Uterus (tissue), 3 donors: ENCODE measurements at regions not wholly inside any gene's neighbourhood (a gene's known extent, or its start where the extent isn't known, plus 50 kb on each side); places are given as distances from the start of the nearest gene placed in this dataset.

Experiments
- DNase-seq, 2 donors: peaks; one replicate each; pipeline ENCODE4 v3.0.0-alpha.2; 2019 to 2020
- H3K27ac ChIP-seq, 2 donors: fragments of 200-600 bp; sonication (generic); 1 replicate in 1 of 2; 2 replicates in 1 of 2; pipeline ENCODE4 v1.5.1; 2016 to 2018
- H3K27me3 ChIP-seq, 2 donors: fragments of 200-600 bp; sonication (generic); one replicate each; pipeline ENCODE4 v1.5.1; 2018 to 2019; ENCODE audit warnings: control low read depth in 1 of 2
- H3K36me3 ChIP-seq, 2 donors: fragments of 200-600 bp; sonication (generic); one replicate each; pipeline ENCODE4 v1.5.1; 2019; ENCODE audit warnings: control low read depth in 1 of 2
- H3K4me1 ChIP-seq, 2 donors: fragments of 200-600 bp; sonication (generic); one replicate each; pipeline ENCODE4 v1.5.1; 2018 to 2019; ENCODE audit warnings: control low read depth in 1 of 2
- H3K4me3 ChIP-seq, 2 donors: fragments of 200-600 bp; sonication (generic); 1 replicate in 1 of 2; 2 replicates in 1 of 2; pipeline ENCODE4 v1.5.1; 2018 to 2019; ENCODE audit warnings: mild to moderate bottlenecking in 1 of 2
- H3K9me3 ChIP-seq, 2 donors: fragments of 200-600 bp; sonication (generic); one replicate each; pipeline ENCODE4 v1.5.1; 2019; ENCODE audit warnings: control low read depth in 1 of 2
- CTCF ChIP-seq, 4 experiments: fragments of 200-600 bp in 2 of 4; fragments of 450-650 bp in 2 of 4; sonication (generic) in 2 of 4; IDR thresholded peaks; one replicate each; pipeline ENCODE4 v1.5.1; 2016 to 2019; ENCODE audit warnings: antibody characterized with exemption in 4 of 4, mild to moderate bottlenecking in 2 of 4, moderate library complexity in 1 of 4
- POLR2A ChIP-seq, 2 donors: fragments of 450-650 bp; IDR thresholded peaks; one replicate each; pipeline ENCODE4 v1.6.1; 2016; ENCODE audit warnings: antibody characterized with exemption in 2 of 2, mild to moderate bottlenecking in 1 of 2, moderate library complexity in 1 of 2
- intact Hi-C: fragments of 100-400 bp; cut with DNase I; formaldehyde crosslinking; loops from one replicate; pipeline ENCODE4 v1.15.1; 2023; ENCODE audit warnings: low total_unique reads
- donor health status: DM: yes; HTN: yes; CAD: no.

- Histone ChIP-seq H3K36me3 (no peaks in the 10 kb centered on the region), H3K4me3 (no peak overlapping the region), H3K27ac (no peak overlapping the region), H3K27me3 (no peaks in the 10 kb centered on the region), H3K9me3 (no peaks in the 10 kb centered on the region), H3K4me1 (no peaks in the 10 kb centered on the region)
- TF ChIP-seq POLR2A (IDR thresholded peaks at IDR 0.05) (no peak), CTCF (IDR thresholded peaks at IDR 0.05) (no peak)
- DNase-seq, result no peak
- intact Hi-C loops, result no loop called here
Measured at GRCh38 chr6:18958146-18958545, 571.0 kb downstream of the RNF144B start.

- Histone ChIP-seq H3K27ac (no peak overlapping the region), H3K4me1 (no peaks in the 10 kb centered on the region), H3K36me3 (no peaks in the 10 kb centered on the region), H3K9me3 (no peaks in the 10 kb centered on the region), H3K4me3 (no peak overlapping the region), H3K27me3 (no peaks in the 10 kb centered on the region)
- intact Hi-C loops, result no loop called here
- DNase-seq, result no peak
- TF ChIP-seq POLR2A (IDR thresholded peaks at IDR 0.05), result no peak
- TF ChIP-seq CTCF (IDR thresholded peaks at IDR 0.05), result no peak
Measured at GRCh38 chr6:18961566-18961965, 574.4 kb downstream of the RNF144B start.

GRCh38 chr6:18962361-18962905 lies 575.3 kb downstream of the RNF144B start:
- Histone ChIP-seq H3K4me3 (no peak overlapping the region), H3K4me1 (no peaks in the 10 kb centered on the region), H3K27ac (no peak overlapping the region), H3K9me3 (no peaks in the 10 kb centered on the region), H3K36me3 (no peaks in the 10 kb centered on the region), H3K27me3 (no peaks in the 10 kb centered on the region)
- intact Hi-C loops, result no loop called here
- DNase-seq, result no peak
- TF ChIP-seq CTCF (IDR thresholded peaks at IDR 0.05) (no peak), POLR2A (IDR thresholded peaks at IDR 0.05) (no peak)

- H3K4me1 ChIP-seq, result no peaks in the 10 kb centered on the region
- TF ChIP-seq POLR2A (IDR thresholded peaks at IDR 0.05) (no peak), CTCF (IDR thresholded peaks at IDR 0.05) (no peak)
- no peaks in the 10 kb centered on the region for H3K36me3 ChIP-seq
- H3K27ac ChIP-seq, result no peak overlapping the region
- DNase-seq, result no peak
- no peak overlapping the region for H3K4me3 ChIP-seq
- no peaks in the 10 kb centered on the region for H3K27me3 ChIP-seq
- intact Hi-C loops, result no loop called here
- H3K9me3 ChIP-seq, result no peaks in the 10 kb centered on the region
Measured at GRCh38 chr6:18963439-18963838, 576.3 kb downstream of the RNF144B start.

GRCh38 chr6:18973251-18973650 lies 586.1 kb downstream of the RNF144B start:
- Histone ChIP-seq H3K4me1 (no peaks in the 10 kb centered on the region), H3K27ac (no peak overlapping the region)

More at GRCh38 chr6:18973251-18973650, 586.1 kb downstream of the RNF144B start:
- intact Hi-C loops, result no loop called here
- H3K9me3 ChIP-seq, result no peaks in the 10 kb centered on the region
- no peak for DNase-seq
- H3K4me3 ChIP-seq, result no peak overlapping the region
- TF ChIP-seq POLR2A (IDR thresholded peaks at IDR 0.05), result no peak
- TF ChIP-seq CTCF (IDR thresholded peaks at IDR 0.05), result no peak
- no peaks in the 10 kb centered on the region for H3K27me3 ChIP-seq
- no peaks in the 10 kb centered on the region for H3K36me3 ChIP-seq
